ENCODE measurements at regions not wholly inside any gene's neighbourhood (a gene's known extent, or its start where the extent isn't known, plus 50 kb on each side); places are given as distances from the start of the nearest gene placed in this dataset.
"Not testable (repeated sequence)": the region's sequence is repeated elsewhere in the genome, so short reads cannot be mapped to it uniquely, and the experiment has no call there.

DNA sequence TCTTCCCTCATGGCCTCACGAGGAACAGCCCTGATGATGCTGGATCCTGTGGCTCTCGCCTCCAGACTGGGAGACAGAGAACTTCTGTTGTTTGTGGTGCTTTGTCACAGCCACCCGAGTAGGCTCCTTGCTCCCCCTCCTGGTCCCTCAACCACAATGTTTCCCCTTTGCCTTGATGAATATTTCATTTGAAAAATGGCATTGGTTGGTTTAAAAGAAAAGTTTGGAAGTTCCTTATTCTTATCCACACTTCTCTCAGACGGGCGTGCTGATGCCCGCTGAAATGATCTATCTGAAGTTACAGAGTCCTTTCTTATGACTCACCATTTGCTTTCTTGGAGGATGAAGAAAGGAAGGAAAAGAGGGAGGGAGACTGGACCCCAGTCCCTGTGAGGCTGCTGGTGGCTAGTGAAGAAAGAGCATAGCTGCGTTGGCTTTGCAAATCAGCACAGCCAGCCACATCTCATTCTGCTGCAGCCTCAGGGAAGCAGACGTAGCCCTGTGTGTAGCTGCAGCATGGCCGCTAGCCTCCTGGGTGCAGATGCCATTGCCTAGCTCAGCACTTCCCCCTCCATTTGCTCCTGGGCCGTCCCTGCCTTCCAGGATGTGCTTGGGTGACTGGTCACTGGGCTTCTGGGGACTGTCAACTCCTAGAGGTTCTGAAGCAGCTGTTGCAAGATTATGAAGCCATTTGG is 185.9 kb downstream of the ERCC6L2 start:
- peak; percentile 86 for DNase-seq (ENCODE audit: insufficient read length, low spot score, missing footprints)
- TF ChIP-seq, protein P1, sequence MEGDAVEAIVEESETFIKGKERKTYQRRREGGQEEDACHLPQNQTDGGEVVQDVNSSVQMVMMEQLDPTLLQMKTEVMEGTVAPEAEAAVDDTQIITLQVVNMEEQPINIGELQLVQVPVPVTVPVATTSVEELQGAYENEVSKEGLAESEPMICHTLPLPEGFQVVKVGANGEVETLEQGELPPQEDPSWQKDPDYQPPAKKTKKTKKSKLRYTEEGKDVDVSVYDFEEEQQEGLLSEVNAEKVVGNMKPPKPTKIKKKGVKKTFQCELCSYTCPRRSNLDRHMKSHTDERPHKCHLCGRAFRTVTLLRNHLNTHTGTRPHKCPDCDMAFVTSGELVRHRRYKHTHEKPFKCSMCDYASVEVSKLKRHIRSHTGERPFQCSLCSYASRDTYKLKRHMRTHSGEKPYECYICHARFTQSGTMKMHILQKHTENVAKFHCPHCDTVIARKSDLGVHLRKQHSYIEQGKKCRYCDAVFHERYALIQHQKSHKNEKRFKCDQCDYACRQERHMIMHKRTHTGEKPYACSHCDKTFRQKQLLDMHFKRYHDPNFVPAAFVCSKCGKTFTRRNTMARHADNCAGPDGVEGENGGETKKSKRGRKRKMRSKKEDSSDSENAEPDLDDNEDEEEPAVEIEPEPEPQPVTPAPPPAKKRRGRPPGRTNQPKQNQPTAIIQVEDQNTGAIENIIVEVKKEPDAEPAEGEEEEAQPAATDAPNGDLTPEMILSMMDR (IDR thresholded peaks at IDR 0.05; ENCODE audit: extremely low read depth, low read depth, low read length), result peak; percentile 58
- no peaks in the 10 kb centered on the region for H3K36me3 ChIP-seq (ENCODE audit: insufficient read depth, low read length)
- peaks cover 2% of the 10 kb centered on the region for H4K20me1 ChIP-seq (ENCODE audit: insufficient read depth, low read length)
- peaks cover under 1% of the 10 kb centered on the region for H3K27me3 ChIP-seq (ENCODE audit: insufficient read depth, low read length)
- H2AFZ ChIP-seq (ENCODE audit: low read length), result no peak overlapping the region
- no peaks in the 10 kb centered on the region for H3K79me2 ChIP-seq (ENCODE audit: insufficient read depth, low read length)
- no peak overlapping the region for H3K27ac ChIP-seq (ENCODE audit: low read depth, low read length)
- no peak overlapping the region for H3K4me2 ChIP-seq (ENCODE audit: insufficient read depth, low read length)
- H3K9me3 ChIP-seq (ENCODE audit: low read depth, low read length), result no peaks in the 10 kb centered on the region
- no peak overlapping the region for H3K4me3 ChIP-seq (ENCODE audit: insufficient read depth, low read length)
- peaks cover 4% of the 10 kb centered on the region for H3K4me1 ChIP-seq (ENCODE audit: insufficient read depth, low read length)

DNA sequence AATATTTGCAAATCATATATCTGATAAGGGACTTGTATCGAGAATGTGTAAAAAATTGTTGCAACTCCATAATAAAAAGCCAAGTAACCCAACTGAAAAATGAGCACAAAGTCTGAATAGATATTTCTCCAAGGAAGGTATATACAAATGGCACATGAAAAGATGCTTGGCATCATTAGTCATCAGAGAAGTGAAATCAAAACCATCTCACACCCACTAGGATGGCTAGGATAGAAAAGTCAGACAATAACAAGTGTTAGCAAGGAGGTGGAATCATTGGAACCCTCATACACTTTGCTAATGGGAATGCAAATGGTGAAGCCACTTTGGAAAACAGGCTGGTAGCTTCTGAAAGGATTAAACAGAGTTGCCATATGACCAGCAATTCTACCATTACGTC is 182.7 kb downstream of the ERCC6L2 start:
- TF ChIP-seq, protein P1 (IDR thresholded peaks at IDR 0.05; ENCODE audit: extremely low read depth, low read depth, low read length), result no peak
- Histone ChIP-seq H3K4me2 (ENCODE audit: insufficient read depth, low read length) (no peak overlapping the region), H2AFZ (ENCODE audit: low read length) (no peak overlapping the region), H3K36me3 (ENCODE audit: insufficient read depth, low read length) (no peaks in the 10 kb centered on the region), H4K20me1 (ENCODE audit: insufficient read depth, low read length) (peaks cover 2% of the 10 kb centered on the region), H3K79me2 (ENCODE audit: insufficient read depth, low read length) (no peaks in the 10 kb centered on the region), H3K27me3 (ENCODE audit: insufficient read depth, low read length) (peaks cover 3% of the 10 kb centered on the region), H3K4me1 (ENCODE audit: insufficient read depth, low read length) (peaks cover 4% of the 10 kb centered on the region), H3K4me3 (ENCODE audit: insufficient read depth, low read length) (no peak overlapping the region), H3K9me3 (ENCODE audit: low read depth, low read length) (no peaks in the 10 kb centered on the region), H3K27ac (ENCODE audit: low read depth, low read length) (no peak overlapping the region)
- no peak for DNase-seq (ENCODE audit: insufficient read length, low spot score, missing footprints)

DNA sequence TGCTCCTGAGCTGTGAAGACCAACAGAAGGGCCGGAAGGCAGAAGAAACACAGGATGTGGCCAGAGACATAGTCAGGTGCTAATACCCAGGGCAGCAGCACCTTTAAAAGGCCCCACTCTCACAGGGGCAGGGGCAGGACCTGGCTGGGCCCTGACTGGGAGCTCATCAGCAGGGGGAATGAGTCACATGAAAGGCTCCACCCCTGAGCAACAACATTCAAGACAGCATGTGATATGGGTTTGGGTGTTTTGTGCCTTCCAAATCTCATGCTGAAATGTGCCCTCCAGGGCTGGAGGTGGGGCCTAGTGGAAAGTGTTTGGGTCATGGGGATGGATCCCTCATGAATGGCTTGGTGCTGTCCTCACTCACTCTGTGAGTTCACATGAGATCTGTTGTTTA is 181.7 kb downstream of the ERCC6L2 start:
- DNase-seq (ENCODE audit: insufficient read length, low spot score, missing footprints), result no peak
- TF ChIP-seq, protein P1 (IDR thresholded peaks at IDR 0.05; ENCODE audit: extremely low read depth, low read depth, low read length), result no peak
- H3K4me3 ChIP-seq (ENCODE audit: insufficient read depth, low read length), result no peak overlapping the region
- H3K9me3 ChIP-seq (ENCODE audit: low read depth, low read length), result no peaks in the 10 kb centered on the region
- no peak overlapping the region for H3K4me2 ChIP-seq (ENCODE audit: insufficient read depth, low read length)
- no peak overlapping the region for H2AFZ ChIP-seq (ENCODE audit: low read length)
- H3K27me3 ChIP-seq (ENCODE audit: insufficient read depth, low read length), result peaks cover 3% of the 10 kb centered on the region
- H3K27ac ChIP-seq (ENCODE audit: low read depth, low read length), result no peak overlapping the region
- no peaks in the 10 kb centered on the region for H3K79me2 ChIP-seq (ENCODE audit: insufficient read depth, low read length)
- peaks cover 2% of the 10 kb centered on the region for H4K20me1 ChIP-seq (ENCODE audit: insufficient read depth, low read length)
- H3K36me3 ChIP-seq (ENCODE audit: insufficient read depth, low read length), result no peaks in the 10 kb centered on the region
- H3K4me1 ChIP-seq (ENCODE audit: insufficient read depth, low read length), result peaks cover 4% of the 10 kb centered on the region

DNA sequence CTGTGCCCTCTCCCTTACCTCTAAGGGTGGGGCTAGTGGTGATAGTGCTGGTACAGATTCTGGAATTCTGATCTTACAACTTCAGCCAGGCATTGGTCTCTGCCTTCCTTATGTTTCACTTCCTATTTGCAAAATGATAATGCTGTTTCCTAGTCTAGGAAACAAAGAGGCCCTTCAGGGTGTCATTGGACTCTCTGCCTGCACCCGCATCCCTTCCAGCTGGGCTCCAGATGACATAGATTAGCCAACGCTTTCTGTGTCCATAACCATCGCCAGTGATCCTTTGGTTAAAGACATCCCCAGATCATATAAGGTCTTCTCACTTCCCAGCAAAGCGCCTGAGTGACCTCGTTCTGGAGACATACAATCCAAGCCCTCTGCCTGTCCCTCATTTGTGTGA is 180.7 kb downstream of the ERCC6L2 start:
- TF ChIP-seq, protein P1 (IDR thresholded peaks at IDR 0.05; ENCODE audit: extremely low read depth, low read depth, low read length), result no peak
- H3K36me3 ChIP-seq (ENCODE audit: insufficient read depth, low read length), result no peaks in the 10 kb centered on the region
- H3K27me3 ChIP-seq (ENCODE audit: insufficient read depth, low read length), result peaks cover 3% of the 10 kb centered on the region
- H3K4me1 ChIP-seq (ENCODE audit: insufficient read depth, low read length), result no peaks in the 10 kb centered on the region
- no peak for DNase-seq (ENCODE audit: insufficient read length, low spot score, missing footprints)
- H3K4me3 ChIP-seq (ENCODE audit: insufficient read depth, low read length), result no peak overlapping the region
- H4K20me1 ChIP-seq (ENCODE audit: insufficient read depth, low read length), result no peaks in the 10 kb centered on the region
- H3K27ac ChIP-seq (ENCODE audit: low read depth, low read length), result no peak overlapping the region
- no peaks in the 10 kb centered on the region for H3K9me3 ChIP-seq (ENCODE audit: low read depth, low read length)
- H2AFZ ChIP-seq (ENCODE audit: low read length), result no peak overlapping the region
- H3K4me2 ChIP-seq (ENCODE audit: insufficient read depth, low read length), result no peak overlapping the region
- no peaks in the 10 kb centered on the region for H3K79me2 ChIP-seq (ENCODE audit: insufficient read depth, low read length)

DNA sequence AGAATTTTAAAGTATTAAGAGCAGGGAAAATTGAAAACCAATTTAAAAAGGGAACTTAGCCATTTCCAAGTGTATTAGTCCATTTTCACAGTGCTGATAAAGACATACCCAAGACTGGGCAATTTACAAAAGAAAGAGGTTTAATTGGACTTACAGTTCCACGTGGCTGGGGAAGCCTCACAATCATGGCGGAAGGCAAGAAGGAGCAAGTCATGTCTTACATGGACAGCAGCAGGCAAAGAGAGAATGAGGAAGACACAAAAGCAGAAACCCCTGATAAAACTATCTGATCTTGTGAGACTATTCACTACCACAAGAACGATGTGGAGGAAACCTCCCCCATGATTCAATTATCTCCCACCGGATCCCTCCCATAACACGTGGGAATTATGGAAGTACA is 178.8 kb downstream of the ERCC6L2 start:
- H3K27me3 ChIP-seq (ENCODE audit: insufficient read depth, low read length); H3K4me3 ChIP-seq (ENCODE audit: insufficient read depth, low read length): not testable (repeated sequence)

More for the DNA sequence above, 178.8 kb downstream of the ERCC6L2 start:
- DNase-seq (ENCODE audit: insufficient read length, low spot score, missing footprints); H3K27ac ChIP-seq (ENCODE audit: low read depth, low read length); H3K79me2 ChIP-seq (ENCODE audit: insufficient read depth, low read length); H2AFZ ChIP-seq (ENCODE audit: low read length); H4K20me1 ChIP-seq (ENCODE audit: insufficient read depth, low read length); H3K4me2 ChIP-seq (ENCODE audit: insufficient read depth, low read length); H3K9me3 ChIP-seq (ENCODE audit: low read depth, low read length); H3K4me1 ChIP-seq (ENCODE audit: insufficient read depth, low read length); H3K36me3 ChIP-seq (ENCODE audit: insufficient read depth, low read length): not testable (repeated sequence)
